Panc1 (cell line): ENCODE measurements at regions not wholly inside any gene's neighbourhood (a gene's known extent, or its start where the extent isn't known, plus 50 kb on each side); places are given as distances from the start of the nearest gene placed in this dataset.

Source experiments
- ATAC-seq: fragments of 200-7000 bp; cut with Tn5 transposase; 2 replicates; pipeline ENCODE4 v1.9.1; 2020; ENCODE audit warnings: mild to moderate bottlenecking, moderate library complexity
- BruUV-seq: library from RNA; stranded (reverse); fragments of 400-500 nt; replicated peaks from 2 replicates; lab custom pipeline; 2021; lab: Mats Ljungman, UMichigan
- CTCF ChIA-PET: fragments of 300-600 bp; sonication (Branson Sonifier 250); formaldehyde crosslinking; loops from one replicate; lab custom pipeline; 2022; ENCODE audit warnings: antibody characterized with exemption; lab: Charles Lee
- POLR2A ChIA-PET: fragments of 300-600 bp; sonication (Branson Sonifier 250); formaldehyde crosslinking; loops from one replicate; lab custom pipeline; 2022; ENCODE audit warnings: antibody characterized with exemption; lab: Charles Lee
- DNase-seq: peaks from one replicate; pipeline ENCODE4 v3.0.0-alpha.2; 2010; ENCODE audit warnings: low read depth, low spot score
- H3K27ac ChIP-seq: 2 replicates; pipeline ENCODE4 v1.5.1; 2011; ENCODE audit warnings: mild to moderate bottlenecking, low read length, inconsistent platforms
- H3K27me3 ChIP-seq: fragments of 200-500 bp; sonication (Bioruptor generic); 2 replicates; pipeline ENCODE4 v1.6.0; 2014; ENCODE audit warnings: low read length, inconsistent platforms; ENCODE audit not compliant: control insufficient read depth, insufficient read depth
- H3K36me3 ChIP-seq: fragments of 200-500 bp; sonication (Bioruptor generic); 2 replicates; pipeline ENCODE4 v1.5.1; 2014; ENCODE audit warnings: inconsistent platforms, mild to moderate bottlenecking, low read length, moderate library complexity; ENCODE audit not compliant: control insufficient read depth, insufficient read depth
- H3K4me1 ChIP-seq: 2 replicates; pipeline ENCODE4 v1.5.1; 2011; ENCODE audit warnings: inconsistent platforms, mild to moderate bottlenecking, low read length, moderate library complexity; ENCODE audit not compliant: control insufficient read depth, insufficient read depth
- H3K4me3 ChIP-seq, 2 experiments: 2 replicates each; pipeline ENCODE4 v1.5.1; 2011 to 2012; ENCODE audit warnings: low read depth in 2 of 2, low read length in 2 of 2, mild to moderate bottlenecking in 2 of 2, inconsistent platforms in 1 of 2, moderate library complexity in 1 of 2
- H3K9me3 ChIP-seq: fragments of 200-500 bp; sonication (Bioruptor generic); 2 replicates; pipeline ENCODE4 v1.5.1; 2014; ENCODE audit warnings: low read depth, mild to moderate bottlenecking, inconsistent platforms, low read length, moderate library complexity; ENCODE audit not compliant: control insufficient read depth, insufficient read depth
- POLR2AphosphoS5 ChIP-seq: IDR thresholded peaks from 2 replicates; pipeline ENCODE4 v1.6.1; 2012; ENCODE audit warnings: mild to moderate bottlenecking, low read depth, low read length, moderate library complexity
- SIN3A ChIP-seq: IDR thresholded peaks from 2 replicates; pipeline ENCODE4 v1.6.1; 2012; ENCODE audit warnings: low read depth, mild to moderate bottlenecking, low read length, moderate library complexity, borderline replicate concordance; ENCODE audit not compliant: insufficient read depth
- TCF7L2 ChIP-seq: IDR thresholded peaks from 2 replicates; pipeline ENCODE4 v1.6.1; 2011; ENCODE audit warnings: mild to moderate bottlenecking, low read depth, low read length, inconsistent platforms
- in situ Hi-C: cut with HindIII; loops from 2 replicates; pipeline ENCODE4 v1.10.0; 2016; ENCODE audit warnings: low sequenced_read_pairs, low pct_unique_long_range_greater_than_20kb
- intact Hi-C: fragments of 100-400 bp; cut with micrococcal nuclease; formaldehyde crosslinking; loops from one replicate; pipeline ENCODE4 v1.10.0; 2022; ENCODE audit not compliant: unreplicated experiment
- TF ChIP-seq, protein P1 (sequence below), 2 experiments: IDR thresholded peaks; 2 replicates each; pipeline ENCODE4 v1.6.1; 2011 to 2012; ENCODE audit warnings: low read depth in 2 of 2, control low read depth in 1 of 2, low read length in 1 of 2, mild to moderate bottlenecking in 1 of 2, moderate library complexity in 1 of 2; ENCODE audit not compliant: insufficient read depth in 1 of 2
- TF ChIP-seq, protein P2 (sequence below): fragments of 450-650 bp; IDR thresholded peaks from 2 replicates; pipeline ENCODE4 v1.5.1; 2017; ENCODE audit warnings: mild to moderate bottlenecking

- no TSS peak for BruUV-seq
- Histone ChIP-seq H3K4me1 (no peaks in the 10 kb centered on the region), H3K27me3 (no peaks in the 10 kb centered on the region), H3K36me3 (no peaks in the 10 kb centered on the region), H3K4me3 (no peak overlapping the region), H3K9me3 (peaks cover 2% of the 10 kb centered on the region; the same call in 1 of the 2 replicates), H3K27ac (no peak overlapping the region)
- in situ Hi-C loops: no loop called here
- ChIA-PET POLR2A (no interaction called here), CTCF (no interaction called here)
- DNase-seq (no peak), ATAC-seq (no peak)
- TF ChIP-seq TCF7L2: no peak
- TF ChIP-seq SIN3A: no peak
- TF ChIP-seq, protein P1, sequence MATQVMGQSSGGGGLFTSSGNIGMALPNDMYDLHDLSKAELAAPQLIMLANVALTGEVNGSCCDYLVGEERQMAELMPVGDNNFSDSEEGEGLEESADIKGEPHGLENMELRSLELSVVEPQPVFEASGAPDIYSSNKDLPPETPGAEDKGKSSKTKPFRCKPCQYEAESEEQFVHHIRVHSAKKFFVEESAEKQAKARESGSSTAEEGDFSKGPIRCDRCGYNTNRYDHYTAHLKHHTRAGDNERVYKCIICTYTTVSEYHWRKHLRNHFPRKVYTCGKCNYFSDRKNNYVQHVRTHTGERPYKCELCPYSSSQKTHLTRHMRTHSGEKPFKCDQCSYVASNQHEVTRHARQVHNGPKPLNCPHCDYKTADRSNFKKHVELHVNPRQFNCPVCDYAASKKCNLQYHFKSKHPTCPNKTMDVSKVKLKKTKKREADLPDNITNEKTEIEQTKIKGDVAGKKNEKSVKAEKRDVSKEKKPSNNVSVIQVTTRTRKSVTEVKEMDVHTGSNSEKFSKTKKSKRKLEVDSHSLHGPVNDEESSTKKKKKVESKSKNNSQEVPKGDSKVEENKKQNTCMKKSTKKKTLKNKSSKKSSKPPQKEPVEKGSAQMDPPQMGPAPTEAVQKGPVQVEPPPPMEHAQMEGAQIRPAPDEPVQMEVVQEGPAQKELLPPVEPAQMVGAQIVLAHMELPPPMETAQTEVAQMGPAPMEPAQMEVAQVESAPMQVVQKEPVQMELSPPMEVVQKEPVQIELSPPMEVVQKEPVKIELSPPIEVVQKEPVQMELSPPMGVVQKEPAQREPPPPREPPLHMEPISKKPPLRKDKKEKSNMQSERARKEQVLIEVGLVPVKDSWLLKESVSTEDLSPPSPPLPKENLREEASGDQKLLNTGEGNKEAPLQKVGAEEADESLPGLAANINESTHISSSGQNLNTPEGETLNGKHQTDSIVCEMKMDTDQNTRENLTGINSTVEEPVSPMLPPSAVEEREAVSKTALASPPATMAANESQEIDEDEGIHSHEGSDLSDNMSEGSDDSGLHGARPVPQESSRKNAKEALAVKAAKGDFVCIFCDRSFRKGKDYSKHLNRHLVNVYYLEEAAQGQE (IDR thresholded peaks at IDR 0.05; ENCODE audit: insufficient read depth in 1 of 2, low read depth in 2 of 2, low read length in 1 of 2): no peak
- TF ChIP-seq, protein P2, sequence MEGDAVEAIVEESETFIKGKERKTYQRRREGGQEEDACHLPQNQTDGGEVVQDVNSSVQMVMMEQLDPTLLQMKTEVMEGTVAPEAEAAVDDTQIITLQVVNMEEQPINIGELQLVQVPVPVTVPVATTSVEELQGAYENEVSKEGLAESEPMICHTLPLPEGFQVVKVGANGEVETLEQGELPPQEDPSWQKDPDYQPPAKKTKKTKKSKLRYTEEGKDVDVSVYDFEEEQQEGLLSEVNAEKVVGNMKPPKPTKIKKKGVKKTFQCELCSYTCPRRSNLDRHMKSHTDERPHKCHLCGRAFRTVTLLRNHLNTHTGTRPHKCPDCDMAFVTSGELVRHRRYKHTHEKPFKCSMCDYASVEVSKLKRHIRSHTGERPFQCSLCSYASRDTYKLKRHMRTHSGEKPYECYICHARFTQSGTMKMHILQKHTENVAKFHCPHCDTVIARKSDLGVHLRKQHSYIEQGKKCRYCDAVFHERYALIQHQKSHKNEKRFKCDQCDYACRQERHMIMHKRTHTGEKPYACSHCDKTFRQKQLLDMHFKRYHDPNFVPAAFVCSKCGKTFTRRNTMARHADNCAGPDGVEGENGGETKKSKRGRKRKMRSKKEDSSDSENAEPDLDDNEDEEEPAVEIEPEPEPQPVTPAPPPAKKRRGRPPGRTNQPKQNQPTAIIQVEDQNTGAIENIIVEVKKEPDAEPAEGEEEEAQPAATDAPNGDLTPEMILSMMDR: no peak
- TF ChIP-seq POLR2AphosphoS5: no peak
- intact Hi-C loops: no loop called here
Measured at GRCh38 chrX:113956936-113957335, 627.0 kb upstream of the HTR2C start.

DNA sequence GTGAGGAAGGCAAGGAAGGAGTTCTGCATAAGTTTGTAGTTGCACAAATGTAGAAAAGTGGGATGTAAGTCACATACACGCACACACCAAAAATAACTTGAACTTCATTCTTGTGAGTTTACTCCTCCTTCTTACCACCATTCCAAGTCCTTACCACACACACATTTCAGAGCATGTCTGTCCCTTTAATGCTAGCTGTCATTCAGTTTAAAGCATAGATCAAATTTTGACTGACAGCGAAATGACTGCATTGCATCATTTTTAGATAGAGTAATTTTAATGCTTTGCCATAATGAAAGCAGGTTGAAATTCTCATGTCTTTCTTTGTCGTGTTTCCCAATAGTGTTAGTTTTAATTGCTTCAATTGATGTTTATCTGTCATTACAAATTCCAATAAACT, 629.6 kb upstream of the HTR2C start:
- POLR2A ChIA-PET: no interaction called here
- CTCF ChIA-PET: no interaction called here
- Histone ChIP-seq H3K4me1 (no peaks in the 10 kb centered on the region), H3K27me3 (no peaks in the 10 kb centered on the region), H3K9me3 (peaks cover 8% of the 10 kb centered on the region; the same call in 1 of the 2 replicates), H3K36me3 (no peaks in the 10 kb centered on the region), H3K4me3 (no peak overlapping the region), H3K27ac (no peak overlapping the region)
- TF ChIP-seq SIN3A (no peak), TCF7L2 (no peak), POLR2AphosphoS5 (no peak)
- TF ChIP-seq, protein P1 (IDR thresholded peaks at IDR 0.05; ENCODE audit: insufficient read depth in 1 of 2, low read depth in 2 of 2, low read length in 1 of 2): no peak
- TF ChIP-seq, protein P2: no peak
- in situ Hi-C loops (no loop called here), intact Hi-C loops (no loop called here)
- ATAC-seq (no peak), DNase-seq (no peak)
- BruUV-seq: no TSS peak
